ENCODE measurements at regions not wholly inside any gene's neighbourhood (a gene's known extent, or its start where the extent isn't known, plus 50 kb on each side); places are given as distances from the start of the nearest gene placed in this dataset.
"Not testable (repeated sequence)": the region's sequence is repeated elsewhere in the genome, so short reads cannot be mapped to it uniquely, and the experiment has no call there.

DNA sequence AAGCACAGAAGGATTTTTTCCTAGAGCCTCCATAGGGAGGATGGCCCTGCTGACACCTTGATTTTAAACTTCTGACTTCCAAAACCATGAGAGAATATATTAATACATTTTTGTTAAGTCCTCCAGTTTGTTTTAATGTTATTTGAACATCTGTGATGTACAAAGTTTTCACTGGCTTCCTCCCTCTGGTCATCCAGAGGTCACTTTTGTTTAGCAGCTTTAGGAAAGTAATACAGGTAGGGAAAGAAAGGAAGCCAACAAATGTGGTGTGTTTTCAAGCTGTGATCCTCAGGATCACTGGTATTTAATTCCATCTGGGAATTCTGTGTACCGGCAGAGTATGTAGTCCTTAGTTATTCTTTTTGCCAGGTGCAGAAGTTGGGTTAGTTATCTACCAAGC, 488.8 kb upstream of the ATXN8OS start:
- TF ChIP-seq, protein P1, sequence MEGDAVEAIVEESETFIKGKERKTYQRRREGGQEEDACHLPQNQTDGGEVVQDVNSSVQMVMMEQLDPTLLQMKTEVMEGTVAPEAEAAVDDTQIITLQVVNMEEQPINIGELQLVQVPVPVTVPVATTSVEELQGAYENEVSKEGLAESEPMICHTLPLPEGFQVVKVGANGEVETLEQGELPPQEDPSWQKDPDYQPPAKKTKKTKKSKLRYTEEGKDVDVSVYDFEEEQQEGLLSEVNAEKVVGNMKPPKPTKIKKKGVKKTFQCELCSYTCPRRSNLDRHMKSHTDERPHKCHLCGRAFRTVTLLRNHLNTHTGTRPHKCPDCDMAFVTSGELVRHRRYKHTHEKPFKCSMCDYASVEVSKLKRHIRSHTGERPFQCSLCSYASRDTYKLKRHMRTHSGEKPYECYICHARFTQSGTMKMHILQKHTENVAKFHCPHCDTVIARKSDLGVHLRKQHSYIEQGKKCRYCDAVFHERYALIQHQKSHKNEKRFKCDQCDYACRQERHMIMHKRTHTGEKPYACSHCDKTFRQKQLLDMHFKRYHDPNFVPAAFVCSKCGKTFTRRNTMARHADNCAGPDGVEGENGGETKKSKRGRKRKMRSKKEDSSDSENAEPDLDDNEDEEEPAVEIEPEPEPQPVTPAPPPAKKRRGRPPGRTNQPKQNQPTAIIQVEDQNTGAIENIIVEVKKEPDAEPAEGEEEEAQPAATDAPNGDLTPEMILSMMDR (IDR thresholded peaks at IDR 0.05; ENCODE audit: low read depth, low read length): no peak
- H3K4me3 ChIP-seq (ENCODE audit: low read depth, low read length): no peak overlapping the region

DNA sequence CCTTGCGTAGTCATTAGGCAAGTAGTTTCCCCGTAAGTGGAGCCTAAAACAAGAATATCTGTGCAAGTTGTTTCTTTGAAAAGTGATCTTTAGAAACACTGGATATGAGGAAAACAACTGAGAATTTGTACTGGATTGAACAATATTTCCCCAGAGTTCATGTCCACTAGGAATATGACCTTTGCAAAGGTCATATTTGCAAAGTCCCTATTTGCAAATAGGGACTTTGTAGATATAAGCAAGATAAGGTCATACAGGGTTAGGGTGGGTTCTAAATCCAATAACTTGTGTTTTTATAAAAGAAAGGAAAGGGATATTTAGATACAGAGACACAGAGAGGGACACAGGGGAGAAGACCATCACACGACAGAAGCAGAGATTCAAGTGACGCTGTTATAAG, 489.2 kb upstream of the ATXN8OS start:
- no peak overlapping the region for H3K4me3 ChIP-seq (ENCODE audit: low read depth, low read length)
- TF ChIP-seq, protein P1 (IDR thresholded peaks at IDR 0.05; ENCODE audit: low read depth, low read length): no peak

DNA sequence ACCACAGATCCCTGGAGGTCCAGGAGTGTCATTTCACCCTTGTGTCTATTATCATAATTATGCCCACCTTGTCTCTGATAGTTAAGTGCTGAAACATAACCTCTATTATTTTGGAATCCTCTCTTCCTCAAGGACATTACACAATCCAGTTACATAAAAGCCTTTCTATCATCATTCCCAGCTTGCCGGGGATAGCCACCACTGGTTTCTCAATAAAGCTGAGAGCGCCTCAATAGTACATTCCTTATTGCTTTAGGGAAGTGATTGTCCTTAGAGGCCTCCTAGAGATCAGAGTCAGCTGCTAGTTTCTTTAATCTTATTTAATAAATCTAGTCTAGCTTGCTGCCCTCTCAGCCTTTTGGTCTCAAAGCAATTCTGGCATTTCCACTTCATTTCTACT, 490.0 kb upstream of the ATXN8OS start:
- TF ChIP-seq, protein P1 (IDR thresholded peaks at IDR 0.05; ENCODE audit: low read depth, low read length): no peak
- H3K4me3 ChIP-seq (ENCODE audit: low read depth, low read length): no peak overlapping the region

DNA sequence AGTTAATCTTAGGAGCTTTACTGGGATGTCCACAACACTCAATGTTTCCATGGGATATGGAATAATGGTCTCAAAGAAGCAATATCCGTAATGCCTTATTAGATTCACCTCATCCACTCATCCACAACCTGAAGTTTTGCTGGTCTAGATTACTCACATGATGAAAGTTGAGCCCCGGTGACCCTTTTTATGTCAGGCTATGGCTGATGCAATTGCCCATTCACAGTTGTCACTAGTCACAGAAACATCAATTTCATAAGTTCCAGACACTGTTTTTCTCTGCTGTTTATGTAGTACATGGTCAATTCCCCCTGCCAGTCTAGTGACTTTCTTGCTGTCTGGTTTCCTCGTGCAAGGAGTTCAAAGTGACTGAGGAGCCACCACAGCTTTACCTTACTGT, 491.2 kb upstream of the ATXN8OS start:
- TF ChIP-seq, protein P1 (IDR thresholded peaks at IDR 0.05; ENCODE audit: low read depth, low read length): no peak
- H3K4me3 ChIP-seq (ENCODE audit: low read depth, low read length): no peak overlapping the region

DNA sequence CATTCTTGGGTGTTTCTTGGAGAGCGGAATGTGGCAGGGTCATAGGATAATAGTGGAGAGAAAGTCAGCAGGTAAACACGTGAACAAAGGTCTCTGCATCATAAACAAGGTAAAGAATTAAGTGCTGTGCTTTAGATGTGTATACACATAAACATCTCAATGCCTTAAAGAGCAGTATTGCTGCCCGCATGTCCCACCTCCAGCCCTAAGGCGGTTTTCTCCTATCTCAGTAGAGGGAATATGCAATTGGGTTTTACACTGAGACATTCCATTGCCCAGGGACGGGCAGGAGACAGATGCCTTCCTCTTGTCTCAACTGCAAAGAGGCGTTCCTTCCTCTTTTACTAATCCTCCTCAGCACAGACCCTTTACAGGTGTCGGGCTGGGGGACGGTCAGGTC, 492.6 kb upstream of the ATXN8OS start:
- not testable (repeated sequence) for H3K4me3 ChIP-seq (ENCODE audit: low read depth, low read length)

DNA sequence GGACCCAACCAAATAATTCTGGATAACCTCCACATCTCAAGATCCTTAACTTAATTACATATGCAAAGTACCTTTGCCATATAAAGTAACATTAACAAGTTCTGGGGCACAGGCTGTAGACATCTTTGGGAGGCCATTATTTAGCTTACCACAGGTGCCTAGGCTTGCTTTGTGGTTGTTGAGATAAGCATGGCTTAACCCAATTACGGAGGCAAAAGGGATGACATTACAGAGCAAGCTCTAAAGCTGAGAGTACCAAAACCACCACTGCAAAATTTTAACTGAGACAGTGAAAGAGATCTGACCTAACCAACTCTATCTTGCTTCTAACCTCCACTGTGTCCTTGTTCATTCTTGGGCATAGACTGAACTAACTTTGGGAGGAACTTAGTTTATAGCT, 502.9 kb upstream of the ATXN8OS start:
- H3K4me3 ChIP-seq (ENCODE audit: low read depth, low read length): no peak overlapping the region

DNA sequence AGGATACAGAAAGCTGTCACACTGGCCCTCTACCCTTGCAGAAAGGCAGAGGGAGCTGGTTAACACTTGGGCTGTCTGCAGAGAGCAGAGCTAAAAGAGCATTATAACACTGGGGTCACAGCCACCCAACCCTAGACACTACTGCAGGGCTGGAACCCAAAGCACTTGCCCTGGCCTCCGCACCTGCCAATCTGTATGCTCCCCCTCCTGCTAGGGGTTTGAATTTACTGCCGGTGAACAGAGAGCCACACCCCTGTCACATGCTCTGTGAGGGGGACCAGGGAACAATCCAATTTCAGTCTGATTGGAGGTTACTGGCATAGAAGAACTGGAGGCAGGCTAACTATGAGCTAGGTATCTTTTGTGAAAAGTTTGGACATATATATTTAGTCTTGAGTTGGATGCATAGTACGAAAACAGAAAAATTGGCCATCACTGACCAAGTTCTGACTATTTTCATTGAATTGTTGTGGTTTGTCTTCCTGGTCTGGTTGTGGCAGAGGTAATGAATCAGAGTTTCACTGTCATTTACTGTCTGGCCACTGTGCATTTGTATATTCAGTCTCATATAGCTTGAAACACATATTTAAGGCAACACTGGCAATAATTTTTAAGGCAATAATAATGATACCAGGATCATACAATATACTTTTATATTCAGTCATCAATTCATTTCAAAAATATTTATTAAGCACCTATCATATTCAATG, 504.3 kb upstream of the ATXN8OS start:
- TF ChIP-seq, protein P1 (IDR thresholded peaks at IDR 0.05; ENCODE audit: low read depth, low read length): no peak
- H3K4me3 ChIP-seq (ENCODE audit: low read depth, low read length): no peak overlapping the region

More for the DNA sequence above, 502.9 kb upstream of the ATXN8OS start:
- TF ChIP-seq, protein P1 (IDR thresholded peaks at IDR 0.05; ENCODE audit: low read depth, low read length): no peak

DNA sequence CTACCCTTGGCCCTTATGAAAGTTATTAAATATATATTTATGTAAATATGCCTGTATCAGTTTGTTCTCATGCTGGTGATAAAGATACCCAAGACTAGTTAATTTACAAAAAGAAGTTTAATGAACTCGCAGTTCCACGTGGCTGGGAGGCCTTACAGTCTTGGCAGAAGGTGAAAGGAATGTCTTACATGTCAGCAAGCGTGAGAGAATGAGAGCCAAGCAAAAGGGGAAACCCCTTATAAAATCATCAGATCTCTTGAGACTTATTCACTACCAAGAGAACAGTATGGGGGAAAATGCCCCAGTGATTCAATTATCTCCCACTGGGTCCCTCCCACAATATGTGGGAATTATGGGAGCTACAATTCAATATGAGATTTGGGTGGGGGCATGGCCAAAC, 506.0 kb upstream of the ATXN8OS start:
- no peak overlapping the region for H3K4me3 ChIP-seq (ENCODE audit: low read depth, low read length)
- TF ChIP-seq, protein P1 (IDR thresholded peaks at IDR 0.05; ENCODE audit: low read depth, low read length): no peak

All from WI38 (cell line).